Epithelial cell of esophagus (primary cell): ENCODE measurements at regions not wholly inside any gene's neighbourhood (a gene's known extent, or its start where the extent isn't known, plus 50 kb on each side); places are given as distances from the start of the nearest gene placed in this dataset.

Experiments used
- DNase-seq: peaks from one replicate; pipeline ENCODE4 v3.0.0; 2010; ENCODE audit warnings: low read depth
- H3K4me3 ChIP-seq: 2 replicates; pipeline ENCODE4 v1.5.1; 2011; ENCODE audit warnings: mild to moderate bottlenecking, low read length, control low read depth
- CTCF ChIP-seq: IDR thresholded peaks from 2 replicates; pipeline ENCODE4 v1.5.1; 2011; ENCODE audit warnings: low read depth, mild to moderate bottlenecking, low read length, control low read depth, inconsistent platforms; ENCODE audit not compliant: insufficient read depth; ENCODE audit errors: missing control alignments

GRCh38 chr10:121290674-121291073 lies 307.6 kb downstream of the FGFR2 start:
- no peak for TF ChIP-seq CTCF
- no peak for DNase-seq
- H3K4me3 ChIP-seq, result no peak overlapping the region

- no peak for DNase-seq
- TF ChIP-seq CTCF, result no peak
- H3K4me3 ChIP-seq, result no peak overlapping the region
These were observed 306.9 kb downstream of the FGFR2 start for GRCh38 chr10:121291376-121291775.

- no peak overlapping the region for H3K4me3 ChIP-seq
- TF ChIP-seq CTCF, result no peak
- DNase-seq, result no peak
These were observed 306.4 kb downstream of the FGFR2 start for GRCh38 chr10:121291823-121292222.

- TF ChIP-seq CTCF, result no peak
- no peak for DNase-seq
- no peak overlapping the region for H3K4me3 ChIP-seq
These were observed 305.9 kb downstream of the FGFR2 start for GRCh38 chr10:121292321-121292720.

- no peak overlapping the region for H3K4me3 ChIP-seq
- no peak for TF ChIP-seq CTCF
- DNase-seq, result no peak
These were observed 305.1 kb downstream of the FGFR2 start for GRCh38 chr10:121293110-121293509.

- no peak for TF ChIP-seq CTCF
These were observed 303.6 kb downstream of the FGFR2 start for GRCh38 chr10:121294630-121295029.

GRCh38 chr10:121296378-121296777 lies 301.9 kb downstream of the FGFR2 start:
- no peak for TF ChIP-seq CTCF
- H3K4me3 ChIP-seq, result no peak overlapping the region
- DNase-seq, result no peak

More at GRCh38 chr10:121294630-121295029, 303.6 kb downstream of the FGFR2 start:
- no peak overlapping the region for H3K4me3 ChIP-seq
- no peak for DNase-seq
